HT-29 (cell line): ENCODE measurements at regions not wholly inside any gene's neighbourhood (a gene's known extent, or its start where the extent isn't known, plus 50 kb on each side); places are given as distances from the start of the nearest gene placed in this dataset.
A peak's percentile ranks its signal among the peaks of the same experiment; 100 is the strongest.

Experiments used
- DNase-seq: peaks from one replicate; pipeline ENCODE4 v3.0.0-alpha.2; 2015; ENCODE audit warnings: low spot score

GRCh38 chr16:35377142-35377541, 1917.7 kb downstream of the TP53TG3F start:
- no peak for DNase-seq

GRCh38 chr16:35386619-35387018, 1927.2 kb downstream of the TP53TG3F start:
- DNase-seq = no peak

GRCh38 chr16:35391328-35391727, 1931.9 kb downstream of the TP53TG3F start:
- peak; percentile 74 for DNase-seq

GRCh38 chr16:35398180-35398579, 1938.8 kb downstream of the TP53TG3F start:
- DNase-seq = no peak

- DNase-seq = no peak
Measured at GRCh38 chr16:35399133-35399532, 1939.7 kb downstream of the TP53TG3F start.

GRCh38 chr16:35404273-35404672, 1944.9 kb downstream of the TP53TG3F start:
- no peak for DNase-seq

GRCh38 chr16:35405526-35405925, 1946.1 kb downstream of the TP53TG3F start:
- no peak for DNase-seq

GRCh38 chr16:35409503-35409902, 1950.1 kb downstream of the TP53TG3F start:
- DNase-seq = no peak

GRCh38 chr16:35410438-35410837, 1951.0 kb downstream of the TP53TG3F start:
- DNase-seq = no peak

GRCh38 chr16:35411156-35411555, 1951.7 kb downstream of the TP53TG3F start:
- no peak for DNase-seq

GRCh38 chr16:35414139-35414538, 1954.7 kb downstream of the TP53TG3F start:
- no peak for DNase-seq

- DNase-seq = no peak
Measured at GRCh38 chr16:35414563-35414962, 1955.2 kb downstream of the TP53TG3F start.

GRCh38 chr16:35425270-35425669, 1965.9 kb downstream of the TP53TG3F start:
- no peak for DNase-seq

- DNase-seq = peak; percentile 32
Measured at GRCh38 chr16:35431829-35432663, 1972.6 kb downstream of the TP53TG3F start.

- DNase-seq = no peak
Measured at GRCh38 chr16:35440875-35441274, 1981.5 kb downstream of the TP53TG3F start.

- DNase-seq = no peak
Measured at GRCh38 chr16:35447010-35447558, 1987.7 kb downstream of the TP53TG3F start.

- DNase-seq = no peak
Measured at GRCh38 chr16:35449663-35450062, 1990.3 kb downstream of the TP53TG3F start.

GRCh38 chr16:35450648-35451047, 1991.2 kb downstream of the TP53TG3F start:
- DNase-seq = no peak

- DNase-seq = no peak
Measured at GRCh38 chr16:35452471-35452870, 1993.1 kb downstream of the TP53TG3F start.

- DNase-seq = no peak
Measured at GRCh38 chr16:35463358-35463757, 2003.9 kb downstream of the TP53TG3F start.

- no peak for DNase-seq
Measured at GRCh38 chr16:35480361-35480760, 2020.9 kb downstream of the TP53TG3F start.

- DNase-seq = no peak
Measured at GRCh38 chr16:35480988-35481387, 2021.6 kb downstream of the TP53TG3F start.

- DNase-seq = no peak
Measured at GRCh38 chr16:35485915-35486314, 2026.5 kb downstream of the TP53TG3F start.
